ENCODE measurements at regions not wholly inside any gene's neighbourhood (a gene's known extent, or its start where the extent isn't known, plus 50 kb on each side); places are given as distances from the start of the nearest gene placed in this dataset.

DNA sequence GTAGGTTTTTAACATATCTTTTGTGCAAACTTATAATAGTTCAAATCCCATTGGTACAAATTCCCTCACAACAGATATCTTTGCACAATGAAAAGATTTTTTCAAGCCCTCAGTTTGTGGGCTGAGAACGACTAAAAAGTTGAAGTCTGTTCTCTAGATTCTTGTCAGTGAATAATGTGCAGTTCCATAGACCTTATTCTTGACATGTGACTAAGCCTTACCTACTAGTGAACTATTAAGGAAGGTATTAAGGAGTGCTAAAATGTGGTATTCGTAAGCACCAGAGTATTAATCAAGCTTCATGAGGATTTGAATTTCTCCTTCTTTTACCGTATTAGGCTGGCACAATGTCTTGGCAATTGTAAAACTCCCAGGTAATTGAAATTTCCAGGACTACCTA lies 205.6 kb upstream of the DMRTA1 start:
- H3K18ac ChIP-seq (ENCODE audit: insufficient read length, low read depth, low read length) = no peak overlapping the region
- no peaks in the 10 kb centered on the region for H3K23me2 ChIP-seq (ENCODE audit: insufficient read length, low read depth, low read length, poor library complexity, severe bottlenecking)
- H3K27me3 ChIP-seq (ENCODE audit: insufficient read depth, low read length) = no peaks in the 10 kb centered on the region
- H4K91ac ChIP-seq (ENCODE audit: insufficient read length, low read depth, low read length) = no peak overlapping the region
- no peak overlapping the region for H3T11ph ChIP-seq (ENCODE audit: low read length)
- no peak overlapping the region for H2BK5ac ChIP-seq (ENCODE audit: insufficient read length, low read length)
- H3K27ac ChIP-seq (ENCODE audit: insufficient read length, low read depth, low read length) = no peak overlapping the region
- no peak overlapping the region for H3K14ac ChIP-seq (ENCODE audit: insufficient read depth, low read length)
- TF ChIP-seq, protein P1, sequence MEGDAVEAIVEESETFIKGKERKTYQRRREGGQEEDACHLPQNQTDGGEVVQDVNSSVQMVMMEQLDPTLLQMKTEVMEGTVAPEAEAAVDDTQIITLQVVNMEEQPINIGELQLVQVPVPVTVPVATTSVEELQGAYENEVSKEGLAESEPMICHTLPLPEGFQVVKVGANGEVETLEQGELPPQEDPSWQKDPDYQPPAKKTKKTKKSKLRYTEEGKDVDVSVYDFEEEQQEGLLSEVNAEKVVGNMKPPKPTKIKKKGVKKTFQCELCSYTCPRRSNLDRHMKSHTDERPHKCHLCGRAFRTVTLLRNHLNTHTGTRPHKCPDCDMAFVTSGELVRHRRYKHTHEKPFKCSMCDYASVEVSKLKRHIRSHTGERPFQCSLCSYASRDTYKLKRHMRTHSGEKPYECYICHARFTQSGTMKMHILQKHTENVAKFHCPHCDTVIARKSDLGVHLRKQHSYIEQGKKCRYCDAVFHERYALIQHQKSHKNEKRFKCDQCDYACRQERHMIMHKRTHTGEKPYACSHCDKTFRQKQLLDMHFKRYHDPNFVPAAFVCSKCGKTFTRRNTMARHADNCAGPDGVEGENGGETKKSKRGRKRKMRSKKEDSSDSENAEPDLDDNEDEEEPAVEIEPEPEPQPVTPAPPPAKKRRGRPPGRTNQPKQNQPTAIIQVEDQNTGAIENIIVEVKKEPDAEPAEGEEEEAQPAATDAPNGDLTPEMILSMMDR (conservative IDR thresholded peaks at IDR 0.05) = no peak
- H4K5ac ChIP-seq (ENCODE audit: insufficient read length, low read depth, low read length) = no peak overlapping the region
- no peaks in the 10 kb centered on the region for H3K79me1 ChIP-seq (ENCODE audit: insufficient read depth, low read depth, low read length, poor library complexity, severe bottlenecking)
- no peak overlapping the region for H3K4ac ChIP-seq (ENCODE audit: low read depth, low read length)
- H2BK15ac ChIP-seq (ENCODE audit: low read depth, low read length) = no peak overlapping the region
- H2BK20ac ChIP-seq (ENCODE audit: low read depth, low read length, poor library complexity, severe bottlenecking) = no peak overlapping the region
- no peaks in the 10 kb centered on the region for H3K4me1 ChIP-seq (ENCODE audit: insufficient read depth, low read length)
- H2BK120ac ChIP-seq (ENCODE audit: low read depth, low read length, poor library complexity, severe bottlenecking) = no peak overlapping the region
- H3K4me3 Mint-ChIP-seq = no peak overlapping the region
- H3K27me3 Mint-ChIP-seq (ENCODE audit: low read depth) = no peaks in the 10 kb centered on the region; the same call in 1 of the 2 replicates
- H2BK12ac ChIP-seq (ENCODE audit: insufficient read length, low read depth, low read length) = no peak overlapping the region
- no CpG with 5 or more reads among the region's 3 CpGs for WGBS (ENCODE audit: extremely low coverage, insufficient read length, low lambda C conversion rate)
- no peak overlapping the region for H3K4me2 ChIP-seq (ENCODE audit: insufficient read depth, insufficient read length, low read length)
- no peak overlapping the region for H3K9ac ChIP-seq (ENCODE audit: extremely low read depth, insufficient read length, low read length)
- H3K56ac ChIP-seq (ENCODE audit: insufficient read length, low read depth, low read length) = no peak overlapping the region
- H3K23ac ChIP-seq (ENCODE audit: insufficient read length, low read depth, low read length) = no peak overlapping the region
- H3K4me1 Mint-ChIP-seq = peaks cover 12 to 15% of the 10 kb centered on the region in 2 experiments
- no peak overlapping the region for H2AFZ ChIP-seq (ENCODE audit: low read length)
- no peaks in the 10 kb centered on the region for H3K79me2 ChIP-seq (ENCODE audit: insufficient read depth, low read length)
- H3K27ac Mint-ChIP-seq = no peak overlapping the region
- no peak overlapping the region for H2AK5ac ChIP-seq (ENCODE audit: insufficient read length, low read length)
- DNase-seq = no peak
- no peaks in the 10 kb centered on the region for H4K20me1 ChIP-seq (ENCODE audit: control insufficient read depth, insufficient read depth, insufficient read length)
- no peaks in the 10 kb centered on the region for H3K9me3 ChIP-seq (ENCODE audit: control insufficient read depth, low read depth, low read length)
- H4K8ac ChIP-seq (replicated peaks; ENCODE audit: insufficient read length, low read depth, low read length) = no peak overlapping the region
- no peaks in the 10 kb centered on the region for H3K9me3 Mint-ChIP-seq
- no peaks in the 10 kb centered on the region for H3K36me3 Mint-ChIP-seq (ENCODE audit: insufficient read depth in 1 of 3, low read depth in 3 of 3)

Data from H9 (cell line).